ENCODE measurements at regions not wholly inside any gene's neighbourhood (a gene's known extent, or its start where the extent isn't known, plus 50 kb on each side); places are given as distances from the start of the nearest gene placed in this dataset.
"Not testable (repeated sequence)": the region's sequence is repeated elsewhere in the genome, so short reads cannot be mapped to it uniquely, and the experiment has no call there.

GRCh38 chr15:22684786-22685185, 101.7 kb upstream of the NIPA1 start:
- DNase-seq: not testable (repeated sequence)

- DNase-seq: not testable (repeated sequence)
These were observed 86.6 kb upstream of the NIPA1 start for GRCh38 chr15:22699881-22700280.

- not testable (repeated sequence) for DNase-seq
These were observed 75.6 kb upstream of the NIPA1 start for GRCh38 chr15:22710831-22711341.

DNA sequence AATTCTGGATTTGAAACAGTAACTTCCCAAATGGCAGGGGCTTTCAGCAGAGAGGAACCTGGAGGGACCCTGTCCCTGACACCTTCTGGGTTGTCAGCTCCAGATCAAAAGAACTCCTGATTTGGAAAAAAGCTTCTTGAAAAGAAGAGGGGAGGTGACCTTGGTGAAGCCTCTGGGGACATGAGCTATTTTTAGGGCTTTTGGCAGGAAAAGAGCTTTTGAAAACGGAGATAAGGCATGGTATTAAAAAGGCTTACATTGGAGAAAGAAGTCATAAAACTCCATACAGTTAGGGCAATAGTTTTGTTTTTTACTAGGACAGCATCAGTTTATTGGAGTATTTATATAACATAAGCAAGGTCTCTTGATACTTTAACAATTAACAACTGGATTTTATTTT, 72.5 kb upstream of the NIPA1 start:
- not testable (repeated sequence) for DNase-seq

GRCh38 chr15:22714358-22715132, 71.9 kb upstream of the NIPA1 start:
- DNase-seq: not testable (repeated sequence)

DNA sequence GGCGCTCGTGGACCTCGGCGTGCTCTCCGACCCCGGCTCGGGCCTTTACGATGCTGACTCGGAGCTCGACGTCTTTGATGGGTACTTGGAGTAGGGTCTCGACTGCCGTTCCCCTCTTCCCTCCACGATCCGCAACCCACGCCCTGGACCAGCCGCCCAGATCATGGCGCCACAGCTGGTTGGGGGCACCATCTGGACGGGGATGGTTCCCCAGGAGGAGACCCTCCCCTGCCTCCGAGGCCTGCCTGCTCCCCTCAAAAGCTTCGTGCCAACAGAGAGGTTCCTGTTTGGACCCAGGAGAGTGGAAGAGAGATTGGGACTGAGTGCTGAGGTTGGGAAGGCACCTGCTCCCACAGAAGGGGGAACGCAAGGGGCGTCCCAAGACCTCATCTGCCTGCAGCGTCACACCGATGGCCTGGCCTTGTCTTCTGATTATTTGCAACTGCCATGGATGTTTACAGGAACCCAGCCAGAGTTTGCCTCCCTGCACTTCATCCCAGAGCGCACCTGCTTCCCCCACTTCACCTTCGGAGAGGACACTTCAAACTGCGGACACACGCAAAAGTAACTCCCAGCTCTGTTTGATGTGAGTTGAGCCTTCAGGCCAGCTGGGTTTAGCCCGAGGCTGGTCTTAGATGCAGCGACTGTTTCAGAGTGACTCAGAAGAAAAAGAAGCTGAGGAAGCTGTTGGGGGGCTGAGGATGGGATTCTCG, 71.2 kb upstream of the NIPA1 start:
- not testable (repeated sequence) for DNase-seq

DNA sequence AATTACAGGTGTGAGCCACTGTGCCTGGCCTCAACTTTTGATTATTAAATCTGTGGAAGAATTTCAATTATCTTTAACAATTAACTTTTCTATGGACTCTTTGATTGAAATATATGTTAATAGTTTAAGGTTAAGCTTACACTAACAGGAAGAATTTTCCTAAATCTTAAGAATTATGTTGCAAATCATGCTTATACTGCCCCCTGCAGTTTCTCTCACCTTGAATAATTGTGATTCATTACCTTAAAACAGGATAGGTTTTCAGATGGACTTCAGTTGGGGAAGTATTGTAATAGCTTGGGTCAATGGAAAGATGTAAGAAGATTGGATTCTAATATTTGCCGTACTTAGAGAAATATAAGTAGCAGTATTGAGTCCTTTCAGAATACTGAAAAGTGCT, 66.5 kb upstream of the NIPA1 start:
- peak in 1 of 6 experiments; percentile 13 for DNase-seq

DNA sequence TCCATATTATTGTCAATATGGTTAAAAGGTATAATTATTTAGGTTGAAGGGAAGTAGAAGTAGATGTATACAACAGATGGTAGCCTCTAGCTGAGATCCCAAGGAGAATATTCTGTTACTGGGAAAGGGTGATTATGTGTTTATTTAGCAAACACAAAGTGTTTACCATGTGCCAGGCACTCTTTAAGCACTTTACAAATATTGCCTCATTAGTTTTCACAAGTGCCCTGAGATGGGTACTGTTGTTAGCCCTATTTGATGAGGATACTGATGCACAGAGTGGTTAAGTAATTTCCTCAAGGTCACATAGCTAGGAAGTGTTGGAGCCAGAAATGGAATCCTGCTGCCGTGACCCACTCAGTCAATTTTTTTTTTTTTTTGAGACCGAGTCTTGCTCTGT, 60.3 kb upstream of the NIPA1 start:
- not testable (repeated sequence) for DNase-seq

DNA sequence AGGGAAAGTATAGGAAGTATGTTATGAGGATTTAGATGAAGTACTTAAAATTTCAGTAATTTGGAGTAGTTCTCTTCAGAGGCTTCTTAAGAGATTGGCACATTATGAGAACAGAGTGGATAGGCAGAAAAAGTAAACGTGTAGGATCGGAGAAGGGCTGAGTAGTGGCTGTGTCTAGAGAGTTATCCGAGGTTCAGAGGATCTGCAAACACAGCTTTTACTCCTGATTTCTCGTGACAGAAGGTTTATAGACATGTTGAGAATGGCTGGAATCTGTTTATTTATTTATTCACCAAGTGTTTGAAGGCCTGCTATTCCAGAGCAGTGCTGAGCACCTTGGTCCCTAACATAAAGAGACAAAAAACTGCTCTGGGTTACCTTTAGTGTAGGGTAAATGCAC, 51.4 kb upstream of the NIPA1 start:
- DNase-seq: not testable (repeated sequence)

DNA sequence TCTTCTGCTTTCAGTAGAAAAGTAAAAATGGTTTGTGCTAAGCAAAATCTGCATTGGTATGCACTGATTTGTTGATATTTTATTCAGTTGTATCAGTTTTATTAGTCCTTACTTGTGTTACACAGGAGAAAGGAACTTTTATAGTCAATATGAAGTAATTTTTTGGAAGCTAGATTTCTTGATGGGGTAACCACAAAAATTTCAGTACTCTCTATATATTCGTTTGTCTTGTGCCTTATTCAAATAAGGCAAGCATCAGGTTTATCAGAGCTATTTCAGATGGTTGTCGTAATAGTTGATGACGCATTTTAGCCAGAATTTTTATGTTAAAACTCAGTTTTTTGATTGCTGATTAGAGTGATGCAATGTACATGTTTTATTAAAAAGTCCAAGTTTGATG, 50.7 kb upstream of the NIPA1 start:
- no peak for DNase-seq

GRCh38 chr15:22736200-22736599, 50.2 kb upstream of the NIPA1 start:
- not testable (repeated sequence) for DNase-seq

Data from stimulated activated naive CD4-positive, alpha-beta T cell (primary cell).